Fibroblast of pulmonary artery (primary cell): ENCODE measurements at regions not wholly inside any gene's neighbourhood (a gene's known extent, or its start where the extent isn't known, plus 50 kb on each side); places are given as distances from the start of the nearest gene placed in this dataset.
A peak's percentile ranks its signal among the peaks of the same experiment; 100 is the strongest.

Source experiments
- DNase-seq: peaks from one replicate; pipeline ENCODE4 v3.0.0-alpha.2; 2010; ENCODE audit warnings: low read depth
- H3K4me3 ChIP-seq: replicated peaks from 2 replicates; pipeline ENCODE4 v1.5.1; 2011; ENCODE audit warnings: low read depth, mild to moderate bottlenecking, control low read depth, low read length, moderate library complexity
- TF ChIP-seq, protein P1 (sequence below): IDR thresholded peaks from 2 replicates; pipeline ENCODE4 v1.5.1; 2011; ENCODE audit warnings: mild to moderate bottlenecking, control low read depth, low read length, inconsistent platforms; ENCODE audit errors: missing control alignments

DNA sequence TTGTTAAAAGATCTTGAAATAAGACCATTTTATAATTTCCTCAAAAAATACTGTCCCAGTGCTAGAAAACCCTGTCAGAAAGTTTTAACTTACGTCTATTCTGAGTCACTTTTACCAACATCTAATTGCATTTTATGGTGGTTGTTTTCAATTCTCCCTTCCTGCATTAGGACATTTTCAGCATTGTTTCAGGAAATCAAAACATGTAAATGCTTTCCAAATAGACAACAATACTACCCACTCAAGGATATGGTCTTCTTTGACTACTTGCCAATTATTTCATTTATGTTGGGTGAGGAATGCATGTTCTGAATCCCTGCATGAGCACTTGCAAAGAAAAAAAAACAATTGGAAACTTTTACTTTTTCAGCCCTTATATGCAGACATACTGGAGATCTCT, 284.6 kb upstream of the PDE4D start:
- no peak overlapping the region for H3K4me3 ChIP-seq
- peak; percentile 51 for DNase-seq
- TF ChIP-seq, protein P1, sequence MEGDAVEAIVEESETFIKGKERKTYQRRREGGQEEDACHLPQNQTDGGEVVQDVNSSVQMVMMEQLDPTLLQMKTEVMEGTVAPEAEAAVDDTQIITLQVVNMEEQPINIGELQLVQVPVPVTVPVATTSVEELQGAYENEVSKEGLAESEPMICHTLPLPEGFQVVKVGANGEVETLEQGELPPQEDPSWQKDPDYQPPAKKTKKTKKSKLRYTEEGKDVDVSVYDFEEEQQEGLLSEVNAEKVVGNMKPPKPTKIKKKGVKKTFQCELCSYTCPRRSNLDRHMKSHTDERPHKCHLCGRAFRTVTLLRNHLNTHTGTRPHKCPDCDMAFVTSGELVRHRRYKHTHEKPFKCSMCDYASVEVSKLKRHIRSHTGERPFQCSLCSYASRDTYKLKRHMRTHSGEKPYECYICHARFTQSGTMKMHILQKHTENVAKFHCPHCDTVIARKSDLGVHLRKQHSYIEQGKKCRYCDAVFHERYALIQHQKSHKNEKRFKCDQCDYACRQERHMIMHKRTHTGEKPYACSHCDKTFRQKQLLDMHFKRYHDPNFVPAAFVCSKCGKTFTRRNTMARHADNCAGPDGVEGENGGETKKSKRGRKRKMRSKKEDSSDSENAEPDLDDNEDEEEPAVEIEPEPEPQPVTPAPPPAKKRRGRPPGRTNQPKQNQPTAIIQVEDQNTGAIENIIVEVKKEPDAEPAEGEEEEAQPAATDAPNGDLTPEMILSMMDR: no peak

DNA sequence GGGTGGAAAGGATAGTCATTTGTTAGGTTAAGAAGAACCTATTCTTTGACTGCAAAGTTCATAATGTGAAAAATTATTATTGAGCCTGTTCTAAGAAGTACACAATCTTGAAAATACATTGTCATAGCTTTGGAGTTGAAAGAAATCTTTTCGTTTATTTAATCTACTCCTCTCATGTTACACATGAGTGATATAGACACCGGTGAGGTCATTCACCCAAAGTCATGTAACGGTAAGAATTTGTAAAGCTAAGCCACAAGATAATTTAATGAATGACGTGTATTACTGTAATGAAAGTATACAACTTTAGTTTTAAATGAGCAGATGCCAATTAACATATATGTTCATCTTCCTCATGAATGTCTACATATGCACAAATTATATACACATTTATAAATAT, 284.1 kb upstream of the PDE4D start:
- H3K4me3 ChIP-seq: no peak overlapping the region
- no peak for DNase-seq
- TF ChIP-seq, protein P1: no peak

DNA sequence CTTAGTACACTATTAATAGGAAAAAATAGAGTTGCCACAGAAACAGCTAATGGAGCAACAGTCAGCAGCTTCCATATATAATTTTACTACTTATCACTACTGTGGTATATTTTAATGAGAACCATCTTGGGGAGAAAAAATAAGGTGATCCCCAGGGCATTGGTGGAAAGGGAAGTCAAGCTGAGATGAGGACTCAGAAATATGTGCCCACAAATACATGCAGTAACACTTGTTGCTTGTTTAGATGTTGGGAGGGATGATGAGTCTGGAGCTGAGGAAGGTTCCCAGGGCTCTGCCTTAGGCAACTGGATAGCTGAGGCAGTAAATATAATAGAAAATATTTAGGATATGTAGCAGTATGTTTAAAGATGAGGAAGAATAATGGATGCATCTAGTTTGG, 280.1 kb upstream of the PDE4D start:
- no peak overlapping the region for H3K4me3 ChIP-seq
- TF ChIP-seq, protein P1: no peak
- DNase-seq: no peak

DNA sequence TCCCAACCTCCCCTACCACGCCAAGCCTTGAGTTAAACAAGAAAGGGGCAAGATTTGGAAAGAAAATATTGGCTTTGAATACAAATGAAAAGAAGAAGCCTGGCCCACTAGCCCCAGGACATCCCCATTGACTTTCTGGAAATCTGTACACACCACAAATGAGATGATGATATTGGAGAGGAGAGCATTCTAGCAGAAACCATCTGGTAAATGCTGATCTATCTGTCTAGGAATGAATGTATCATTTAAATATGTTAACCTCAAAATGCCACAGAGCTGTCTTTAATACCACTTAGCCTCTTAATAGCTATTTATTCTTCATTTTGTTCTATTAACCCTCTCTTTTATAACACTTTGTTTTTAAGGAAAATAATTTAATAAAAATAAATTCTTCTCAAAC, 270.2 kb upstream of the PDE4D start:
- TF ChIP-seq, protein P1: no peak
- DNase-seq: no peak

DNA sequence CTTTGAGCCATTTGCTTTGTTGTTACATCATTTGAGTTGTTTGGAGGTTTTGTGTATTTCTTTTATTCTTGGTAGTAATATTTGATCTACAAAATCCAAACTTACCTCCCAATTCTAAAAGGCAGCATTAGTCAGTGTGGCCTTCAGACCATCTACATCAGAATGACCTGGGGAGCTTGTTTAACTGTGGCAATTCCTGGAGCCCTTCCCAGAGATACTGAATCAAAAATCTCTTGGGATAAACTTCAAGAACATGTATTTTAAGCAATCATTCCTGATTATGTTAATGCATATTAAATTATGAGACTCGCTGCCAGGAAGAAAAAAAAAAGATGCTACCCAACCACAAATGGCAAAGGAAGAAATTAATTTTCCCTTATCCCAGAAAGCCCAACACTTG, 268.9 kb upstream of the PDE4D start:
- DNase-seq: no peak
- no peak overlapping the region for H3K4me3 ChIP-seq
- TF ChIP-seq, protein P1: no peak

More for the DNA sequence above, 270.2 kb upstream of the PDE4D start:
- no peak overlapping the region for H3K4me3 ChIP-seq

DNA sequence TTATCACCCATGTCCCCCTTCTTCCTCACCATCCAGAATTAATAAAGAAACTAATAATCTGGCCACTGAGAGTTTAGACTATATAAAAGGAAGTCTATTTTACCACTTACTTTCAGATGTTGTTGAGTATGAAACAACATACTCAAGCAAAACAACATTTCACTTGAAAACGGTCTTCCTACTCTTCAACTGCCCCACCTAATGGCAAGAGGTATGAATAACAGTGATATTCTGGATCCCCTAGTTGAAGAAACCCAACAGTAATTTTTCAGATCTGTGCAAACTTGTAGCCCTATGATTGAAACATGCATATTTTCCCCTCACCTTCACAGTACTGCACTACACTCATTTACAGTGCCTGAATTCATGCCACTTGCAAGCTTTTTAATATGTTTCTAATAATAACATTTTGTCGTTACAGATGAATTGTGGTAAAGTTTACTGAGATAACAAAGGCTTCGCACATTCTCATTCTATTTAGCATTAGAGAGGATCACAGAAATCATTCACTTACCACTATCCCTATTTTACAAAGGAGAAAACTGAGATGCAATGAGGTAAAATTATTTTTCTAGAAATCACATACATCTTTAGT, 267.9 kb upstream of the PDE4D start:
- H3K4me3 ChIP-seq: no peak overlapping the region
- peak; percentile 58 for DNase-seq
- TF ChIP-seq, protein P1: peak; percentile 67

DNA sequence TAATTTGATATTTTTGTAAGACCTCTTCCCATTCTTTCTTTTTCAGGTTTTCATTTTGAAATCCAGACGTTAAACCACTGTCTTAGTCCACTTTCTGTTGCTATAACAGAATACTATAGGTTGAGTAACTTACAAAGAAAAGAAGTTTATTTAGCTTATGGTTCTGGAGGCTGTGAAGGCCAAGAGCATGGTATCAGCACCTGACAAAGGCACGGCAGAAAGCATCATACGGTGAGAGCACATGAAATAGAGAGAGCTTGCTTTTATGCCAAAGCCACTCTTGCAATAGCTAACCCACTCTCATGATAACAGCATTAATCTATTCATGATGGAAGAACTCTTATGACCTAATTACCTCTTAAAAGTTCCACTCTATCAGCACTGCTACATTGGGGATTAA, 255.6 kb upstream of the PDE4D start:
- TF ChIP-seq, protein P1: no peak
- no peak overlapping the region for H3K4me3 ChIP-seq
- DNase-seq: no peak
